Adrenal gland (tissue), 5 donors: ENCODE measurements at regions not wholly inside any gene's neighbourhood (a gene's known extent, or its start where the extent isn't known, plus 50 kb on each side); places are given as distances from the start of the nearest gene placed in this dataset.

Source experiments
- POLR2A ChIP-seq, 2 donors: fragments of 450-650 bp; IDR thresholded peaks; one replicate each; pipeline ENCODE4 v1.6.1; 2017; ENCODE audit warnings: antibody characterized with exemption in 2 of 2, mild to moderate bottlenecking in 2 of 2, moderate library complexity in 1 of 2
- TF ChIP-seq, protein P1 (sequence below), 6 experiments: fragments of 450-650 bp in 4 of 6; fragments of 200-600 bp in 2 of 6; sonication (generic) in 1 of 6; IDR thresholded peaks; 1 replicate in 5 of 6; 2 replicates in 1 of 6; pipeline versions ENCODE4 v1.5.1 to v1.8.0; 2016 to 2021; ENCODE audit warnings: antibody characterized with exemption in 6 of 6, mild to moderate bottlenecking in 2 of 6, moderate library complexity in 1 of 6
- donor health status: DM: no; HTN: no; CAD: no.

DNA sequence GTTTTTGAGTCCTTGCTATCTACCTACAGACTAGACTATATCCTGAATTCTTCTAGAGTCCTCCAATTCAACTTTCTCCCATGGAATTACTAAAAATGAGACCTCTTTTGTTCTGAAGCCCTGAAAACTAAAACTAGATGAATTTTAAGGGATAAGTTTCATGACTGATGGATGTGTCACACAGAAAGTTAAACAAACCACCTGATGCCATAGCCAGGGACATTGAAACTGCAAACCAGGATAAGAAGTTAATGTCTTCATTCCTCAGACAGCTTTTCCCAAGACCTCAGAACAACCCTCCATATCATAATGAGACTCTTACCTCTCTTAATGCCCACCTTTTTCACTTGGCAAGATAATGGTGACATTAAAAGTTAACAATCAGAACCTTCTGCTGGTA is 81.5 kb upstream of the PTPN13 start:
- TF ChIP-seq, protein P1, sequence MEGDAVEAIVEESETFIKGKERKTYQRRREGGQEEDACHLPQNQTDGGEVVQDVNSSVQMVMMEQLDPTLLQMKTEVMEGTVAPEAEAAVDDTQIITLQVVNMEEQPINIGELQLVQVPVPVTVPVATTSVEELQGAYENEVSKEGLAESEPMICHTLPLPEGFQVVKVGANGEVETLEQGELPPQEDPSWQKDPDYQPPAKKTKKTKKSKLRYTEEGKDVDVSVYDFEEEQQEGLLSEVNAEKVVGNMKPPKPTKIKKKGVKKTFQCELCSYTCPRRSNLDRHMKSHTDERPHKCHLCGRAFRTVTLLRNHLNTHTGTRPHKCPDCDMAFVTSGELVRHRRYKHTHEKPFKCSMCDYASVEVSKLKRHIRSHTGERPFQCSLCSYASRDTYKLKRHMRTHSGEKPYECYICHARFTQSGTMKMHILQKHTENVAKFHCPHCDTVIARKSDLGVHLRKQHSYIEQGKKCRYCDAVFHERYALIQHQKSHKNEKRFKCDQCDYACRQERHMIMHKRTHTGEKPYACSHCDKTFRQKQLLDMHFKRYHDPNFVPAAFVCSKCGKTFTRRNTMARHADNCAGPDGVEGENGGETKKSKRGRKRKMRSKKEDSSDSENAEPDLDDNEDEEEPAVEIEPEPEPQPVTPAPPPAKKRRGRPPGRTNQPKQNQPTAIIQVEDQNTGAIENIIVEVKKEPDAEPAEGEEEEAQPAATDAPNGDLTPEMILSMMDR (IDR thresholded peaks at IDR 0.05): no peak
- TF ChIP-seq POLR2A (IDR thresholded peaks at IDR 0.05): no peak
